ENCODE measurements at regions not wholly inside any gene's neighbourhood (a gene's known extent, or its start where the extent isn't known, plus 50 kb on each side); places are given as distances from the start of the nearest gene placed in this dataset.

GRCh38 chr4:178233906-178234305 is 791.7 kb upstream of the AGA start:
- TF ChIP-seq CTCF (IDR thresholded peaks at IDR 0.05) (no peak), POLR2AphosphoS5 (IDR thresholded peaks at IDR 0.05; ENCODE audit: insufficient read depth in 1 of 2, low read depth in 1 of 2) (no peak), POLR2A (IDR thresholded peaks at IDR 0.05) (no peak)

All from vagina (tissue), 2 donors.